HuH-7 (cell line): ENCODE measurements at regions not wholly inside any gene's neighbourhood (a gene's known extent, or its start where the extent isn't known, plus 50 kb on each side); places are given as distances from the start of the nearest gene placed in this dataset.

Experiments
- DNase-seq: peaks from one replicate; pipeline ENCODE4 v3.0.0; 2011; ENCODE audit warnings: low spot score

- no peak for DNase-seq
Observed at GRCh38 chr4:120198411-120198810, 131.8 kb upstream of the MAD2L1 start.

GRCh38 chr4:120177603-120178002 lies 111.0 kb upstream of the MAD2L1 start:
- no peak for DNase-seq

GRCh38 chr4:120175272-120175671 lies 108.6 kb upstream of the MAD2L1 start:
- no peak for DNase-seq

- no peak for DNase-seq
Observed at GRCh38 chr4:120163895-120164294, 97.2 kb upstream of the MAD2L1 start.

- DNase-seq, result no peak
Observed at GRCh38 chr4:120158841-120159463, 92.3 kb upstream of the MAD2L1 start.

- no peak for DNase-seq
Observed at GRCh38 chr4:120158046-120158445, 91.4 kb upstream of the MAD2L1 start.

GRCh38 chr4:120156120-120156718 lies 89.6 kb upstream of the MAD2L1 start:
- peak; percentile 2 for DNase-seq

GRCh38 chr4:120155287-120155686 lies 88.6 kb upstream of the MAD2L1 start:
- DNase-seq, result no peak

GRCh38 chr4:120144634-120145033 lies 78.0 kb upstream of the MAD2L1 start:
- no peak for DNase-seq

- no peak for DNase-seq
Observed at GRCh38 chr4:120144041-120144440, 77.4 kb upstream of the MAD2L1 start.

- DNase-seq, result no peak
Observed at GRCh38 chr4:120139392-120139791, 72.7 kb upstream of the MAD2L1 start.

GRCh38 chr4:120132935-120133334 lies 66.3 kb upstream of the MAD2L1 start:
- peak; percentile 1 for DNase-seq

- DNase-seq, result no peak
Observed at GRCh38 chr4:120130786-120131185, 64.1 kb upstream of the MAD2L1 start.
